ENCODE measurements at regions not wholly inside any gene's neighbourhood (a gene's known extent, or its start where the extent isn't known, plus 50 kb on each side); places are given as distances from the start of the nearest gene placed in this dataset.

- Mint-ChIP-seq H3K27ac (ENCODE audit: unreplicated experiment) (no peak overlapping the region), H3K4me1 (ENCODE audit: low read depth, unreplicated experiment) (no peaks in the 10 kb centered on the region), H3K4me3 (ENCODE audit: low read depth, unreplicated experiment) (no peak overlapping the region), H3K27me3 (ENCODE audit: unreplicated experiment) (no peaks in the 10 kb centered on the region), H3K9me3 (ENCODE audit: low read depth, unreplicated experiment) (no peaks in the 10 kb centered on the region), H3K36me3 (ENCODE audit: insufficient read depth, unreplicated experiment) (no peaks in the 10 kb centered on the region)
- BruUV-seq (replicated peaks): no TSS peak
- intact Hi-C loops (cut with micrococcal nuclease; ENCODE audit: unreplicated experiment): no loop called here
- DNase-seq: no peak
- CTCF ChIA-PET: no interaction called here
- no peak for TF ChIP-seq CTCF (IDR thresholded peaks at IDR 0.05; ENCODE audit: unreplicated experiment)
Observed at GRCh38 chr5:99922386-99922785, 612.8 kb upstream of the FAM174A start.

GRCh38 chr5:99911971-99912370 lies 623.2 kb upstream of the FAM174A start:
- no peak overlapping the region for H3K4me3 Mint-ChIP-seq (ENCODE audit: low read depth, unreplicated experiment)
- H3K9me3 Mint-ChIP-seq (ENCODE audit: low read depth, unreplicated experiment): peaks cover 2% of the 10 kb centered on the region
- H3K4me1 Mint-ChIP-seq (ENCODE audit: low read depth, unreplicated experiment): no peaks in the 10 kb centered on the region
- CTCF ChIA-PET: no interaction called here
- DNase-seq: no peak
- H3K27ac Mint-ChIP-seq (ENCODE audit: unreplicated experiment): no peak overlapping the region
- no TSS peak for BruUV-seq (replicated peaks)
- intact Hi-C loops (cut with micrococcal nuclease; ENCODE audit: unreplicated experiment): no loop called here
- H3K36me3 Mint-ChIP-seq (ENCODE audit: insufficient read depth, unreplicated experiment): no peaks in the 10 kb centered on the region
- no peak for TF ChIP-seq CTCF (IDR thresholded peaks at IDR 0.05; ENCODE audit: unreplicated experiment)
- no peaks in the 10 kb centered on the region for H3K27me3 Mint-ChIP-seq (ENCODE audit: unreplicated experiment)

GRCh38 chr5:99906776-99907175 lies 628.4 kb upstream of the FAM174A start:
- intact Hi-C loops (cut with micrococcal nuclease; ENCODE audit: unreplicated experiment): no loop called here
- no peaks in the 10 kb centered on the region for H3K36me3 Mint-ChIP-seq (ENCODE audit: insufficient read depth, unreplicated experiment)
- CTCF ChIA-PET: no interaction called here
- H3K9me3 Mint-ChIP-seq (ENCODE audit: low read depth, unreplicated experiment): peaks cover 2% of the 10 kb centered on the region
- no peak for TF ChIP-seq CTCF (IDR thresholded peaks at IDR 0.05; ENCODE audit: unreplicated experiment)
- H3K4me1 Mint-ChIP-seq (ENCODE audit: low read depth, unreplicated experiment): no peaks in the 10 kb centered on the region
- DNase-seq: no peak
- BruUV-seq (replicated peaks): no TSS peak
- H3K4me3 Mint-ChIP-seq (ENCODE audit: low read depth, unreplicated experiment): no peak overlapping the region
- H3K27ac Mint-ChIP-seq (ENCODE audit: unreplicated experiment): no peak overlapping the region
- H3K27me3 Mint-ChIP-seq (ENCODE audit: unreplicated experiment): no peaks in the 10 kb centered on the region

GRCh38 chr5:99901972-99902371 lies 633.2 kb upstream of the FAM174A start:
- CTCF ChIA-PET: no interaction called here
- Mint-ChIP-seq H3K4me1 (ENCODE audit: low read depth, unreplicated experiment) (peaks cover 17% of the 10 kb centered on the region), H3K27me3 (ENCODE audit: unreplicated experiment) (no peaks in the 10 kb centered on the region), H3K9me3 (ENCODE audit: low read depth, unreplicated experiment) (no peaks in the 10 kb centered on the region), H3K36me3 (ENCODE audit: insufficient read depth, unreplicated experiment) (no peaks in the 10 kb centered on the region), H3K4me3 (ENCODE audit: low read depth, unreplicated experiment) (no peak overlapping the region), H3K27ac (ENCODE audit: unreplicated experiment) (no peak overlapping the region)
- no peak for TF ChIP-seq CTCF (IDR thresholded peaks at IDR 0.05; ENCODE audit: unreplicated experiment)
- DNase-seq: no peak
- BruUV-seq (replicated peaks): no TSS peak
- intact Hi-C loops (cut with micrococcal nuclease; ENCODE audit: unreplicated experiment): no loop called here
